Mononuclear cell (primary cell): ENCODE measurements at regions not wholly inside any gene's neighbourhood (a gene's known extent, or its start where the extent isn't known, plus 50 kb on each side); places are given as distances from the start of the nearest gene placed in this dataset.

Source experiments
- H3K27me3 ChIP-seq: 2 replicates; pipeline ENCODE4 v1.6.0; 2011; ENCODE audit warnings: low read length, control low read depth; ENCODE audit not compliant: insufficient read depth
- H3K4me1 ChIP-seq: 2 replicates; pipeline ENCODE4 v1.5.1; 2011; ENCODE audit warnings: mild to moderate bottlenecking, low read length, control low read depth; ENCODE audit not compliant: insufficient read depth
- H3K4me3 ChIP-seq: 2 replicates; pipeline ENCODE4 v1.5.1; 2011; ENCODE audit warnings: mild to moderate bottlenecking, low read length, moderate library complexity
- H3K9me3 ChIP-seq: 2 replicates; pipeline ENCODE4 v1.5.1; 2011; ENCODE audit warnings: low read depth, mild to moderate bottlenecking, control low read depth, low read length

DNA sequence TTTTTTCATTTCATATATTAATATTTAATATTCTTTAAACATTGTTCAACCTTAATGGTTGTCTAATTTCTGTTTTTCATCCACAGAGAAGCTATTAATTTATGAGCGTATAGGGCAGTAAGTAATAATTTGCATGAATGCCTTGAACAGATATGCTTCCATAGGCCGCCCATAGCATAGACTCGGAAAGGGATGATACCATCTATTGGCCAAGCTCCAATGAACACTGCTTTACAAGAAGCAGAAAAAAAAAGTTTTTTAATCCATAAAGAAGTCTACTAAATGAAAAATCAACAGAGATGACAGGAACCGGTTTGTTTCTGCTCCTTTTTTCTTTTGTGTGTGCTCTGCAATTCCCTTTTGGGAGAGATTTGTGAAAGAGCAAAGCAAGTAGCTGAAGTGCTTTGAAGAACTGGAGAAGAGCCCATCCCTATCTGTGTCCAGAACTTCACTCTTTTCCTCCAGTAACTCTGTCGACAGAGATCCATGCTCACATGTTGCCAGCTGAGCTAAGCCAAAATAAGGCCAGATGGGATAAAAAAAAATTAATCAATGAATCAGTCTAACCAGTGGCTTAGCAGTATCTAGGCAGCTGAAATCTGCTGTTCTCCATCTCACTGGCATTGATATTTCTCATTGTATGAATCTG is 215.9 kb upstream of the SOX21 start:
- no peaks in the 10 kb centered on the region for H3K27me3 ChIP-seq
- H3K4me3 ChIP-seq: no peak overlapping the region
- no peaks in the 10 kb centered on the region for H3K4me1 ChIP-seq
- H3K9me3 ChIP-seq: no peaks in the 10 kb centered on the region

GRCh38 chr13:94925263-94925662 is 212.9 kb upstream of the SOX21 start:
- Histone ChIP-seq H3K9me3 (no peaks in the 10 kb centered on the region), H3K4me1 (no peaks in the 10 kb centered on the region), H3K27me3 (no peaks in the 10 kb centered on the region), H3K4me3 (no peak overlapping the region)

GRCh38 chr13:94921181-94921580 is 208.8 kb upstream of the SOX21 start:
- Histone ChIP-seq H3K4me1 (no peaks in the 10 kb centered on the region), H3K27me3 (no peaks in the 10 kb centered on the region), H3K4me3 (no peak overlapping the region)

GRCh38 chr13:94920578-94920977 is 208.2 kb upstream of the SOX21 start:
- Histone ChIP-seq H3K27me3 (no peaks in the 10 kb centered on the region), H3K4me3 (no peak overlapping the region), H3K9me3 (no peaks in the 10 kb centered on the region), H3K4me1 (no peaks in the 10 kb centered on the region)

More at GRCh38 chr13:94921181-94921580, 208.8 kb upstream of the SOX21 start:
- H3K9me3 ChIP-seq: no peaks in the 10 kb centered on the region

GRCh38 chr13:94917824-94918223 is 205.5 kb upstream of the SOX21 start:
- no peaks in the 10 kb centered on the region for H3K4me1 ChIP-seq
- H3K27me3 ChIP-seq: no peaks in the 10 kb centered on the region
- peaks cover 1% of the 10 kb centered on the region for H3K9me3 ChIP-seq
- H3K4me3 ChIP-seq: no peak overlapping the region

GRCh38 chr13:94914895-94915294 is 202.6 kb upstream of the SOX21 start:
- H3K4me1 ChIP-seq: no peaks in the 10 kb centered on the region

DNA sequence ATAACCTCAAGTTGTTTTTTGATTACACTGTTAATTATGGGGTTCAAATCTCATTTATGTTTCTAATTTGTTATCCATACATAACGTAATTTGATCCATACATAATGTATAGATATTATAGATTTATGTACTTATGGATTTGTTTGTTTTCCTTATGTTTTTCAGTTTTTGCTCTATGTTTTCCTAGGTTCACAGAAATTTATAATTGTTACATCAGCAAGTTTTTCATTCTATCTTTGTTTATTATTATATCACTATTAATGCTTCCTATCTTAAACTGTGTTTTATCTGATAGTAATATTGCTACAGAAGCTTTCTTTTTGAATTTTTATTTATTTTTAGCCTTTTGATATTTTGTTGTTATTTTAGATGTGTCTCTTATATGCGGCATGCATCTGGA is 194.3 kb upstream of the SOX21 start:
- no peaks in the 10 kb centered on the region for H3K9me3 ChIP-seq
- H3K4me1 ChIP-seq: no peaks in the 10 kb centered on the region
- peaks cover 4% of the 10 kb centered on the region for H3K27me3 ChIP-seq

More at GRCh38 chr13:94914895-94915294, 202.6 kb upstream of the SOX21 start:
- H3K4me3 ChIP-seq: no peak overlapping the region
- H3K27me3 ChIP-seq: peaks cover 10% of the 10 kb centered on the region
- H3K9me3 ChIP-seq: peaks cover 5% of the 10 kb centered on the region

DNA sequence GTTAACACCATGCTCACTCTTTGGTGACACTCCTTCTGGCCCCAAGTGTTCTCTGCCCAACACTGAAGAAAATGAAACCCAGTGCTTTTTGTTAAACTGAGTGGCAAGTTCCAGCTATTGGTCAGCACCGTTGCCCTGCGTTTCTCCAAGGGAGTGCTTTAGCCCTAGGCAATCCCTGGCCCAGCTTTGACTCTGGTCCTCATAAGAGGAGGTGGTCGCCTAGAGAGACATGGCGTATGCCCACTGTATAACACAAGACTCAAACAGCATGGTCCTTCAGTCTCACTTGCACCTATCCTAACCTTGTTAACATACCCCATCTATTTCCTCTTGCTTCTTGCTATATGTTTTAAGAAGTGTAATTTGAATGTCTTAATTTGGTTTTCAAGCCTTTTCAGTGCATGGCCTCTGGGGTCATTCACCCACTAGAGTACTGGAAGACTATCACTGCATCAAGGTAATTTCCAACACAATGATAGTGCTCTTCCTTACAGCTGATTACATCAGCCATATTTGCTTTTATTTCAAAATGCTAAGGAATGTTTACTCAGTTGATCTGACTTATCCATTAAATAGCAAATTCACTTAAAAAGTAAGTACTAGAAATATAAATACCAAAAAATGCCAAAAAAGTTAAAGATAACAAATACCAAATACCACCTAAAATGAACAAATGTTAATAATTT is 190.5 kb upstream of the SOX21 start:
- no peaks in the 10 kb centered on the region for H3K4me1 ChIP-seq
- H3K27me3 ChIP-seq: no peaks in the 10 kb centered on the region
- H3K9me3 ChIP-seq: no peaks in the 10 kb centered on the region

More for the DNA sequence above, 194.3 kb upstream of the SOX21 start:
- H3K4me3 ChIP-seq: no peak overlapping the region

GRCh38 chr13:94901070-94901469 is 188.7 kb upstream of the SOX21 start:
- no peak overlapping the region for H3K4me3 ChIP-seq

More for the DNA sequence above, 190.5 kb upstream of the SOX21 start:
- no peak overlapping the region for H3K4me3 ChIP-seq

DNA sequence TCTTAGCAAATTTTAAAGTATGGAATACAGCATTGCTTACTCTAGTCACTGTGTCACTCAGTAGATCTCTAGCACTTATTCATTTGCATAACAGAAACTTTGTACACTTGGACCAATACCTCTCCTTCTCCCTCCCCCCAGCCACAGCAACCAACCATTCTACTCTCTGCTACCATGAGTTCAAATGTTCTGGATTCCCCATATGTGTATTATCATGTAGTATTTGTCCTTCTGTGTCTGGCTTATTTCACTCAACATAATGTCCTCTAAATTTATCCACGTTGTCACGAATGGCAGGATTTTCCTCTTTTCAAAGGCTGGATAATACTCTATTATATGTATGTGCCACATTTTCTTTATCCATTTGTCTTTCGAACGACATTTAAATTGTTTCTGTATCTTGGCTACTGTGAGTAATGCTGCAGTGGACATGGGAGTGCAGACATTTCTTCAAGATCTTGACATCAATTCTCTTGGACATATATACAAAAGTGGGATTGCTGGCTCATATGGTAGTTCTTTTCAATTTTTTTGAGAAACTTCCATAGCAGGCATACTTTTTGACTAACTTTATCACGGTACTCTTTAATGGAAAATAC is 184.5 kb upstream of the SOX21 start:
- Histone ChIP-seq H3K9me3 (no peaks in the 10 kb centered on the region), H3K4me3 (no peak overlapping the region), H3K27me3 (no peaks in the 10 kb centered on the region), H3K4me1 (no peaks in the 10 kb centered on the region)

More at GRCh38 chr13:94901070-94901469, 188.7 kb upstream of the SOX21 start:
- Histone ChIP-seq H3K4me1 (no peaks in the 10 kb centered on the region), H3K27me3 (no peaks in the 10 kb centered on the region), H3K9me3 (no peaks in the 10 kb centered on the region)

DNA sequence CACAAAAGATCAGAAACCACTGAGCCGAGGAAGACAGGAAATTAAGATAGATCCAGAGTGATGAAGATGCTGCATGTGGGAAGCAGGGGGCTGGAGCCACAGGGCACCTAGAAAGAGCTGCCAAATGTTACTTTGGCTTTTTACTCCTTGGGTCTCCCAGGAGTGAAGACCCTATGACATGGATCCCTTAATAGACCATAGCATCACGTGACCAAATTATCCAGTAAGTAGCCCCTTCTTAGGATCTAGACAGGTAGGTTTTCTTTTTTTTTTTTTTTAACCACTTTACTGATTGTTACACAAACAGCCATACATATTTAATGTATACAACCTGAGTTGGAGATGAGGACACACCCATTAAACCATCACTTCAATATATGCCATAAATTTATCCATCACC is 183.9 kb upstream of the SOX21 start:
- Histone ChIP-seq H3K4me3 (no peak overlapping the region), H3K4me1 (no peaks in the 10 kb centered on the region), H3K9me3 (no peaks in the 10 kb centered on the region), H3K27me3 (no peaks in the 10 kb centered on the region)

DNA sequence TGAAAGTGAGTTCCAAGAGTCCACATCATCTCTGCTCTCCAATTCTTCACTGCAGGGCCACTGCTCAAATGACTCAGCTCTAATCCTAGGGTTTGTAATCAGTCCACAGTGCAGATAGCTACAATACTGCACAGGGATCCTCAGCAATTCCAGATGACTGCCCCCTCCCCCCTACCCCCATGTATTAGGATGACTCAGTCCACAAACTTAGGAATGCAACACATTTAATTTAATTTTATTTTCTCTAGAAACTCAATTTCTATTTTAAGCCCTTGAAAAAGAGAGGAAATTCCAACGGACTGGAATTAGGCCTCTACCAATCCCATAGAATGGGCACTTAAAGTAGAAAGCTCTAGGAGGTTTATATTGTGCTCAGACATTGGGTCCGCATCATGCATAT is 173.8 kb upstream of the SOX21 start:
- Histone ChIP-seq H3K4me3 (no peak overlapping the region), H3K4me1 (no peaks in the 10 kb centered on the region), H3K9me3 (no peaks in the 10 kb centered on the region), H3K27me3 (no peaks in the 10 kb centered on the region)

DNA sequence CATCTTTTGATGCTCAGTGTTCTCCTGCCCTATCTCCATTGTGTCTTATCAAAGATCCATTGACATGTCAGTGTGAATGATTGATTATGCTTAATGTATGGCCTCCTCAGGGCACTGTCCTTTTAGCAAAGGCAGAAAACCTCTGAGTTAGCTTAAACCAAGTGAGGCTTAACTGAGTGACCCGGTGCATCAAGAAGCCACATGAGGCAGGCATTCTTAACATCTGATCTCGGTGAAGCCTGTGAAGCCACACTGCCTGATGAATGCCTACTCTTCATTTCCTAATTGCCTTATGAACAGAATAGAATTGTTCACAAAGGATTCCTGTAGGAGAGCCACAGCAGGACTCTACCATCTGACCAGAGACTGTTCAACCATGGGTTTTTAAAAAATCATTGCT is 168.1 kb upstream of the SOX21 start:
- H3K9me3 ChIP-seq: no peaks in the 10 kb centered on the region
- no peak overlapping the region for H3K4me3 ChIP-seq
- no peaks in the 10 kb centered on the region for H3K27me3 ChIP-seq
- no peaks in the 10 kb centered on the region for H3K4me1 ChIP-seq

DNA sequence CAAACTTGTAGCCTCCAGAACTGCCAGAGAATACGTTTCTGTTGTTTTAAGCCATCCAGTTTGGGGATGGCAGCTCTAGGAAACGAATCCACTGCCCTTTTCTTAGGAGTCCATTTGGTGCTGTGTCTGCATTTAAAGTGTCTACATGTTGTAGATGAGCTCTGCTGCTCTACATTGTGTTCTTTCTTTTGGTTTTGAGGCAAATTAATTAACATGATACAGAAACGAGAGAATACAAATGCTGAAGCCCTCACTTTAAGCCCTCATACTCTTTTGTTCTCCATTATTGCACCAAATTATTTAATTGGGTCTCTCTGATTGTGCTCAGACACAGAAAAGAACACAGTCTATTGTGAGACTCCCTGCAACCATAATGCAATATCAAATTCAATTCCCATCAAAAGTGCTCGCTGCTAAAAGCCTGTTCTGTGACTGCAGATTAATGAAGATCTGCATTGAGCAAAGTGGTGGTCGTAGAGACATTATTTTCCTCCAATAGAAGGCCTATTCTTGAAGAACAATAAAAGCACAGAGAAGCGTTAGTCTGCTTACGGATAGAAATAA is 166.3 kb upstream of the SOX21 start:
- H3K27me3 ChIP-seq: no peaks in the 10 kb centered on the region
- H3K4me3 ChIP-seq: no peak overlapping the region
- no peaks in the 10 kb centered on the region for H3K4me1 ChIP-seq
- no peaks in the 10 kb centered on the region for H3K9me3 ChIP-seq

DNA sequence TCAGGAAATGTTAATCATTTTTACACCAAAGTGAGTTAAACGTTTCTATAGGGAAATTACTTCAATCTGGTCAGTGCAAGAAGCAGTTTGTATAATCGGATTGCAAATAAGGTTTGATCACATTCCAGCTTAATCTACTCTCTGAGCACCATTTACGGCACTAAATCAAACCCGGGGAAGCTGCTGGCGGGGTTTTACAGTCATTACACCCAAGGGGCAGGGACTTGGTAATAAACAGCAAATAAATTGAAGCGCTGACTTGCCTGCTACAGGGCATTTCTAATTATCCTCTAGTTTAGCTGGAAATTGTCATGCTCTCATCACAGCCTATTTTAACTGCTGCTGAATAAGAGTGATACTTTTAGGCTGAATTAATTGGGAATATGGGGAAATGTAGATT is 152.1 kb upstream of the SOX21 start:
- Histone ChIP-seq H3K27me3 (no peaks in the 10 kb centered on the region), H3K9me3 (no peaks in the 10 kb centered on the region), H3K4me3 (no peak overlapping the region), H3K4me1 (peaks cover 13% of the 10 kb centered on the region)
